Inflammatory macrophage (primary cell): ENCODE measurements at regions not wholly inside any gene's neighbourhood (a gene's known extent, or its start where the extent isn't known, plus 50 kb on each side); places are given as distances from the start of the nearest gene placed in this dataset.
A peak's percentile ranks its signal among the peaks of the same experiment; 100 is the strongest.

ENCODE experiments used
- DNase-seq, 2 donors: peaks; one replicate each; pipeline ENCODE4 v3.0.0-alpha.2; 2020 to 2022

DNA sequence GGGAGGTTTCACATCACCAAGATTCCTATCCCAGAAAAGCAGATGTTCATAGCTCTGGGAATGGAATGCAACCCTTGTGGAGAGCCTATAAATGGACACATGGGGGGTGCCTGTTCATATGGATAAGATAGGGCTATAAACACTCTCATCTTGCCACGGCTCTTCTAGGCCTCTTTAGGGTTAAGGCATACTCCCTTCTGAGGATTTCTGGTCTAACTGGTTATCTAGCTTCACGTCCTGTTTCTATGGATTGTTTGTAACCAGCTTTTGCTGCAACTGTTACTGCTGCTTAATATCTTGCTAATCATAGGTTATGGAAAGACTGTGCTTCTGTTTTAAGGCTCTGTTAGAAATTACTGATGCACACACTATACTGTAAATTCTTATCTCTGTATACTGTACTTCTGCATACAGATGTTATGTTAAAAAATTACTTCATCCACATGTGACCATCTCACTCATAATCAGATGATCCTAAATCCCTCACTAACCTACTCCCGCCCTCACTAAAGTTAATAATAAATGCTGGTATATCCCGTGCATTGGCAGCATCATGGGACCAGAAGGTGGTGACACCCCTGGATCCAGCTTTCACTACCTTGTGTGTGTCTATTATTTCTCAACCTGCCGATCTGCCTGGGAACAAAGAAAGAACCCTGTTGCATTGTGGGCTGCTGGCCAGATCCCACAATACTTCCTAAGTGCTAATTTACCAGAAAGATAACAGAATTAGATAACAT, 68.7 kb downstream of the PRKAB2 start:
- DNase-seq, result peak; percentile 75 to 77

- no peak for DNase-seq
Measured at GRCh38 chr1:147099192-147099591, 73.1 kb downstream of the PRKAB2 start.

- peak; percentile 25 to 52 for DNase-seq
Measured at GRCh38 chr1:147098338-147098973, 73.8 kb downstream of the PRKAB2 start.

- no peak for DNase-seq
Measured at GRCh38 chr1:147095691-147096090, 76.6 kb downstream of the PRKAB2 start.

DNA sequence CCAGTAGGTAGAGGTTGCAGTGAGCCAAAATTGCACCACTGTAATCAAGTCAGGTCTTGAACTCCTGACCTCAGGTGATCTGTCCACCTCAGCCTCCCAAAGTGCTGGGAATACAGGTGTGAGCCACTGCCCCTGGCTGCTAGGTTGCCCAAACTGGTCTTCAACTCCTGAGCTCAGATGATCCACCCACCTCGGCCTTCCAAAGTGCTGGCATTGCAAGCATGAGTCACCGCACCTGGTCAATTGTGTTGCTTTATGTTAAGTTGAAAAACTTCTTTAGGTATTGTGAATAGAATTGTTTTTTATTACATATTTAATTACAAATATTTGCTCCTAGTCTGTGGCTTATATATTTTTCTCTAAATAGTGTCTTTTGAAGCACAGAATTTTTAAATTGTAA, 80.5 kb downstream of the PRKAB2 start:
- DNase-seq, result no peak

DNA sequence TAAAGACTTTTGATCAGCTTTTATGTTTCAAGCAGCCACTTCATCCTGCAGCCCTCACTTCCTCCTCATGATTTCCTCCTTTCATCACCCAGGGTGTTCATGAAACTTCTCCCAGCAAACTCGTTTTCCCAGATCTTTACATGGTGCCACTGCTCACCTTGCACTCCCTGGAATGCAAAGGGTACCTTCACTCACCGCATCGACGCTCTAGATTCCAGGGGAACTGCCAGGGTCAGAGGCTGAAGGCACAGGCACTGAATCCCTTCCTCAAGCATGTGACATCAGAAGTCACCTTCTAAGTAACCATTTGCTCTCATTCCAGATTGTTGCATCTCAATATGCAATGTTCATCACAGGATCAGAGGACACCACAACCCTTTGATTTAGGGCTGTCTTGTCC, 82.8 kb downstream of the PRKAB2 start:
- DNase-seq, result no peak

DNA sequence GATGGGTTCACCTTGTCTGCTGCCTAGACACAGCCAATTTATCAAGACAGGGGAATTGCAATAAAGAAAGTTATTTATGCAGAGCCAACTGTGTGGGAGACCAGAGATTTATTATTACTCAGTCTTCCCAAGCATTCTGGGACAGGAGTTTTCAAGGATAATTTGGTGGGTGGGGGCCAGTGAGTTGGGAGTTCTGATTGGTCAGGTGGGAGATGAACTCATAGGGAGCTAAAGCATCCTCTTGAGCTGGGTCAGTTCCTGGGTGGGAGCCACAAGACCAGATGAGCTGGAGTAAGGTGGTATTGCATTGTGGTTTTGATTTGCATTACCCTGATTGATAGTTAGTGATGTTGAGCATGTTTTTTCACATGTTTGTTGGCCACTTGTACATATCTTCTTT, 86.1 kb downstream of the PRKAB2 start:
- DNase-seq, result no peak

DNA sequence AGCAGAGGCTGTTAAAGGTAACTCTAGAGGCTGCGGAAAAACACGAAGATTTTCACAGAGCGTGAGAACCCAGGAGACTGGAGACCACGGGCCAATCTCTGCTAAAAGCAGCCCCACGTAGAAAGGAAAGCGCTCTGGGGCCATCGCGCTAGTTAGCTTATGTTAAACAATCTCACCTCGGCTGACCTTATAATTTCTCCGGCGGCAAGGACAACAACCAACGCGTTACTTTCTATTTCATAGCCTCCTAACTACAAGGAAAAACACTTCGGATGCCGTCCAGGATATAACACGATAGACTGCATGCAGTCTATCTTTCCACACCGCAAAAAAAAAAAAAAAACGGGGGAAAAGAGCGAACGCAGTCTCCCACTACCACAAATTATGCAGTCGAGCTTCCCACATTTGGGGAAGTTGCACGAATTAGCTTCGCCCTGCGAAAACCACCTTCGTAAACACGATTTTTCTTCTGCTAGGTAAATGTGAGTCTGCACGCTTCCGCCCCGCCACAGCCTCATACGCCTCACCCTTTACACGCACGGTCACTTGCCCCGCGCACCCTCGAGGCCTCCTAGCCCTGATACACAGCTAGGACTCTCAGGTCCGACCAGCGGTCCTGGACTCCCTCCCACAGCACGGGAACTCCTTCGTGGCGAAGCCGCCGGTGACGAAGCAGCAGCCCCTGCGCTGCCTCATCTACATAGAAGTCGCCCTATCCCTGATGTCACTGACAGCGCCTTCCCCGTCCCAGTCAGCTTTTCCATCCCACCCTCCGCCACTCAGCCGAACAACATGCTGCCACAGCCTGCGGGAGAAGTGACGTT, 87.8 kb downstream of the PRKAB2 start:
- DNase-seq, result peak; percentile 81 to 85

- DNase-seq, result no peak
Measured at GRCh38 chr1:147083919-147084272, 88.4 kb downstream of the PRKAB2 start.

- no peak for DNase-seq
Measured at GRCh38 chr1:147080671-147081394, 91.4 kb downstream of the PRKAB2 start.

- DNase-seq, result no peak
Measured at GRCh38 chr1:147080006-147080661, 92.1 kb downstream of the PRKAB2 start.

GRCh38 chr1:147079400-147080005, 92.8 kb downstream of the PRKAB2 start:
- DNase-seq, result no peak

GRCh38 chr1:147078606-147079399, 93.5 kb downstream of the PRKAB2 start:
- no peak for DNase-seq

- no peak for DNase-seq
Measured at GRCh38 chr1:147077936-147078605, 94.2 kb downstream of the PRKAB2 start.

GRCh38 chr1:147077523-147077922, 94.7 kb downstream of the PRKAB2 start:
- DNase-seq, result no peak

- no peak for DNase-seq
Measured at GRCh38 chr1:147077081-147077480, 95.2 kb downstream of the PRKAB2 start.

DNA sequence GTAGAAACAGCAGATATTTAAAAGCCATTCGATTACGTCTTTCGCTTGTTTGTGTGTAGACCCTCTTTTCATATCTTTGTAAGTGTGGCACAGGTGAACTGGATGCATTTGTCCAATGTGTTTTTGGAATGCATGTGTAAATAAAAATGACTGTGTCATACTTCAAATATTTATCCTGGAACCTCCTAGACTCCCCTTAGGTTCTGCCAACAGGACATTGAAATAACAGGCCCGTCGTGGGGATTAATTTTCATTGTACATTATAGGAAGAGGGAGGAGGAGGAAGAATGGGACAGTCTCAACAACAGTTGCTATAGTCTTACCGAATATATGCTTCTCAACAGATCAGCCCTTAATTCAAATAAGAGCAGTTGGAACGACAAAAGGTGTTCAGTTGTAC, 95.8 kb downstream of the PRKAB2 start:
- DNase-seq, result no peak

DNA sequence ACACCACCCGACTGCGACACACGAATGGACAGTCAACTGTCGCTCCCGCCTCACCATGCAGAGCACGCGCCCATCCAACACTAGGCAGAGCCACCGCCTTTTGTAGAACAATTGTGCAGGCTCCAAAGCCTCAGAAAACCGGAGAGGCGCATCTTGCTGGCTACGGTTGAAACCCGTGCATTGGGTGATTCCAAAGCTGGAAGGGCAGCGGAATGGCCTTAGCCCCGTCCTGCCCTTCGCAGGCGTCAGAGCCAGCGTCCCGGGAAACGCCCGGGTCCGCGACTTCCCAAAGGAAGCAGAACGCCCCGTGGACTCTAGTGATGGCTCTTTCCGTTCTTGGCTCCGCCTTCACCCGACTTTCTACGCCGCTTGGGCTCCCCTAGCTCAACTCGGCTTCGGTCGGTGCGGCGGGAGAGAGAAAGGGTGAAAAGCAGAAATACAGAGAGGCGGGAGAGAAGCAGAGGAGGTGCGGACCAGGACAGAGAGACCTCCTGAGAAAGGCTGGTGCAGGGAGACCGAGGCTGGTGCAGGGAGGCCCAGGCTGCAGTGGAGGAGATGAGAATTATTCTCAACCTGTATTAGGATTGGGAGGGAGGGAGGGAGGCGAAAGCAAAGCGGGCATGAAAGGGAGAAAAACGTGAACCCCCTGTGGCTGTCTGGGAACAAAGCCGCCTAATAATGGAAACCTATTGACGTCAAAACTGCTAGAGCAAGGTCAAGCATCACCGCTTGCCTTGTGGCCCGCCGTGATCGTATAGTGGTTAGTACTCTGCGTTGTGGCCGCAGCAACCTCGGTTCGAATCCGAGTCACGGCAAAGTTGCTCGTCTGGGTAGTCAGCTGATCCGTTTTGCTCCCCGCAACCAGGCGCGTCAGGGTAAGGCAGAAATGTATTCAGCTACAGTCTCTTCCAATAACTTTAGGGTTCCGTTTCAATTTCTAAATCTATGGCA, 99.5 kb downstream of the PRKAB2 start:
- DNase-seq, result peak in 1 of 2 donors; percentile 12

DNA sequence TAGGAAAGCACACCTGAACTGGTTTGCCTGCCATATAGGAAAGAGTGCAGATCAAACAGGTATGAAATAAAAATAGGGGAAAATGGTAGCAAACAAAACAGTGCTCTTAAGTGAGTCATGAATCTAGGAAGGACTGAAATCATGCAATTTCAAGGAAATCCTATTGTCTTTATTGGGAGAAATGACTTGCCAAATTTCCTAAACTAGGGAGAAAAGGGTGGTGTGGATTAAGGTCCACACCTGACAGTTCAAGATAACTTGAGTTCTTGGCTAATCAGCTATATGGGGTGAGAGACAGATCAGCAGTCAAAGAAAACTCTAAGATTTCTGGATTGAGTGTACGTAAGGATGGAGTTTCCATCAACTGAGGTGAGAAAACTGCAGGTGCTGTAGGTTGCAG, 101.1 kb downstream of the PRKAB2 start:
- no peak for DNase-seq
